K562 (cell line): ENCODE measurements at regions not wholly inside any gene's neighbourhood (a gene's known extent, or its start where the extent isn't known, plus 50 kb on each side); places are given as distances from the start of the nearest gene placed in this dataset.

ENCODE experiments used
- CBX2 ChIP-seq: fragments of 200-600 bp; sonication (generic); IDR thresholded peaks from one replicate; pipeline ENCODE4 v1.6.1; 2012; ENCODE audit warnings: mild to moderate bottlenecking, low read length, inconsistent platforms; ENCODE audit not compliant: insufficient read depth, poor library complexity, severe bottlenecking
- HCFC1 ChIP-seq: IDR thresholded peaks from 2 replicates; pipeline ENCODE4 v1.6.1; 2012; ENCODE audit warnings: low read depth, low read length, improper control_type of control experiment
- JUNB ChIP-seq: fragments of 450-650 bp; formaldehyde crosslinking; conservative IDR thresholded peaks from 2 replicates; pipeline ENCODE4 v1.4.0; 2020; ENCODE audit warnings: mild to moderate bottlenecking
- NFIC ChIP-seq: fragments of 450-650 bp; IDR thresholded peaks from 2 replicates; pipeline ENCODE4 v1.6.1; 2017; ENCODE audit warnings: mild to moderate bottlenecking, inconsistent platforms
- NR1H2 ChIP-seq: sonication (generic); formaldehyde crosslinking; IDR thresholded peaks from 2 replicates; pipeline ENCODE4 v1.4.0; 2020; ENCODE audit warnings: mild to moderate bottlenecking, missing genetic modification reagents
- PHF21A ChIP-seq: fragments of 450-650 bp; IDR thresholded peaks from 2 replicates; pipeline ENCODE4 v1.6.1; 2017; ENCODE audit warnings: low read depth, borderline replicate concordance
- TF ChIP-seq, protein P1 (sequence below): sonication (generic); formaldehyde crosslinking; IDR thresholded peaks from 2 replicates; pipeline ENCODE4 v1.8.1; 2022; ENCODE audit warnings: missing genetic modification reagents
- TF ChIP-seq, protein P2 (sequence below): sonication (generic); formaldehyde crosslinking; IDR thresholded peaks from 2 replicates; pipeline ENCODE4 v1.8.0; 2022; ENCODE audit warnings: mild to moderate bottlenecking, missing genetic modification reagents

DNA sequence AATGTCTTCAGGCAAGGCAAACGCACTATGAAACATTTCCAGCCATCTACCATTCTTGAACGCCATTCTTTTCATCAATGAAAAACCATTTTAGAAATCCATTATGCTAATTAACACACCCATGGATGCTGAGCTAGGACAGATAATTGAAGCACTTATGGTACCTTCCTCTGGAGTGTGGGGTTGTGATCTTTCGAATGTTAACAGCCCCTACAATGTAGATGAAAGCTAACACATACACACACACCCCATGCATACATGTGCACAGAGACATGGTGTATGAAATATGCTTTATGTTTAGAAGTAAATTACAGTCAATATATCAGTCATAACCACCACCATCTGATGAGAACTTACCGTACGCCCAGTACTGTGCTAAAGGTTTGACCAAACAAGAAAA, 189.1 kb downstream of the SHQ1 start:
- TF ChIP-seq PHF21A (no peak), HCFC1 (no peak), CBX2 (no peak), JUNB (CRISPR knock-in tag) (no peak), NR1H2 (no peak), NFIC (no peak)
- TF ChIP-seq, protein P1, sequence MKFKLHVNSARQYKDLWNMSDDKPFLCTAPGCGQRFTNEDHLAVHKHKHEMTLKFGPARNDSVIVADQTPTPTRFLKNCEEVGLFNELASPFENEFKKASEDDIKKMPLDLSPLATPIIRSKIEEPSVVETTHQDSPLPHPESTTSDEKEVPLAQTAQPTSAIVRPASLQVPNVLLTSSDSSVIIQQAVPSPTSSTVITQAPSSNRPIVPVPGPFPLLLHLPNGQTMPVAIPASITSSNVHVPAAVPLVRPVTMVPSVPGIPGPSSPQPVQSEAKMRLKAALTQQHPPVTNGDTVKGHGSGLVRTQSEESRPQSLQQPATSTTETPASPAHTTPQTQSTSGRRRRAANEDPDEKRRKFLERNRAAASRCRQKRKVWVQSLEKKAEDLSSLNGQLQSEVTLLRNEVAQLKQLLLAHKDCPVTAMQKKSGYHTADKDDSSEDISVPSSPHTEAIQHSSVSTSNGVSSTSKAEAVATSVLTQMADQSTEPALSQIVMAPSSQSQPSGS (CRISPR knock-in tag) = no peak
- TF ChIP-seq, protein P2, sequence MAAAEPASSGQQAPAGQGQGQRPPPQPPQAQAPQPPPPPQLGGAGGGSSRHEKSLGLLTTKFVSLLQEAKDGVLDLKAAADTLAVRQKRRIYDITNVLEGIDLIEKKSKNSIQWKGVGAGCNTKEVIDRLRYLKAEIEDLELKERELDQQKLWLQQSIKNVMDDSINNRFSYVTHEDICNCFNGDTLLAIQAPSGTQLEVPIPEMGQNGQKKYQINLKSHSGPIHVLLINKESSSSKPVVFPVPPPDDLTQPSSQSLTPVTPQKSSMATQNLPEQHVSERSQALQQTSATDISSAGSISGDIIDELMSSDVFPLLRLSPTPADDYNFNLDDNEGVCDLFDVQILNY = no peak
